ENCODE measurements at regions not wholly inside any gene's neighbourhood (a gene's known extent, or its start where the extent isn't known, plus 50 kb on each side); places are given as distances from the start of the nearest gene placed in this dataset.
A peak's percentile ranks its signal among the peaks of the same experiment; 100 is the strongest.

DNA sequence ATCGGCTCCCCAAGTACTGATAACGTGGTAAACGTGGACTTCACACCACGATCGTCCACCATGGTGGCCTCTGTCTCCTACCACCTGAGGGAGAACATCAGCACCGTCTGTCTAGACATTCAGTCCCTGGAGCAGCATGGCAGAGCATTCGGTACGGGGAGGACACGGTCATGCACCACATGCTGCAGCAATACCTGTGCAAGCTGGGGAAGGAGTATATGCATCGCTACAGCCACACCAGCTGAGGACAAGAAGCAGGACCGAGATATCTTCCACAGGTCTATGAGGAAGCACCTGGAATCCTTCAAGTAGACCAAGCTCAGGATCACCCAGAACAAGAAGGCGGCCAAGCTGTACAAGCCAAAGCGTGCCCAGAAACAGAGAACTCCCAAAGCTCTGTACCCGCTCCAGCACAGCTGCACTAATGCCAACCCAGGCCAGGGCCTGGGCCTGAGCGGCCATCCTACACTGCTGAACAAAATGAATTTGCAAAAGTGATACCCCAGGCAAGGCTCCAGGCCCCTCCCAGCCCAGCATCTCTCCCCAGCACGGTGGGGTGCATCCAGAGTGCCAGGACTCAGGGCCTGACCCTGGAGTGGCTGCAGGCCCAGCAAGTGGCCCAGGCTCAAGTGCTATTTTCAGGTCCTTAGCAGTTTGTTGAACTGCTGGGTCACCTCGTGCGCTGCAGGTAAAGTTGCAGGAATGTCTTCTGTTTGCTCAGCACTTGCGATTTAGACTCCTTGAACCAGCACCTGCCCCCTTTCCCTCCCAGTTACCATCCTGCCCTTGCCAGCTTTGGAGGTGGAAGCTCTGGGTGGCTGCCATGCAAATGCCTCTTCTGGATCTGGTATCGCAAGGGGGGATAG, 119.3 kb upstream of the SERPIND1 start:
- no peak for DNase-seq

DNA sequence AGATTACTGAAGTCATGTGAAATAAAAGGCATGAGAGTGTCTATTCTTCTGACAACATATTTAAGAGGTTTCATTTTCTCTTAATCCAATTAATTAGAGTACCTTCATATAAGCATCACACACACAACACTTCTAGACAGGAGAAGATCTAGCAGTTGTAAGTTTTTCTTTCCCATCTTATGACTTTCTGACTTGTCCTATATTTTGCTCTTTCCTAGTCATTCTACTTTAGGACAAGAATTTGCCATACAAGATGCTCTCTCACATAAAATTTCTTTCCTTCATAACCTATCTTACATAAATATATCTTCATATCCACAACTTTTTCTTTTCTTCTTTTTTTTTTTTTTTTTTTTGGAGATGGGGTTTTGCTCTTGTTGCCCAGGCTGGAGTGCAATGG, 118.3 kb upstream of the SERPIND1 start:
- DNase-seq: peak in 1 of 2 experiments; percentile 23

DNA sequence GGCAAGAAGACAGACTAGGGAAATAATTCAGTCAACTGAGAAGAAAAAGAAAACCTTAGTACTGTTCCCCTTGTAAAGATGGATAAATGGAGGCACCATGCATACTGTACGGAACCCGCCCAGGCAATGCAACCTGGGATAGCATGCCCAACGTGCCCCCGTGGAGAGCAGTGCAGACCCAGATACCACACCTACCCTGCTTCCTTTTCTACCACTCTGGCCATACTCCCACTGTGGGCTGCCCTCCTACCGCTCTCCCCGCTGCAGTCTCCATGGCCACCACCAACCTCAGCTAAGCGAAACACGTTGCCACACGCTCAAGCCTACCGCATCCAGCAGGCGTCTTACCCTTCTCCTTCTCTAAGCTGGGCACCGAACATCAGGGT, 117.4 kb upstream of the SERPIND1 start:
- DNase-seq: no peak

DNA sequence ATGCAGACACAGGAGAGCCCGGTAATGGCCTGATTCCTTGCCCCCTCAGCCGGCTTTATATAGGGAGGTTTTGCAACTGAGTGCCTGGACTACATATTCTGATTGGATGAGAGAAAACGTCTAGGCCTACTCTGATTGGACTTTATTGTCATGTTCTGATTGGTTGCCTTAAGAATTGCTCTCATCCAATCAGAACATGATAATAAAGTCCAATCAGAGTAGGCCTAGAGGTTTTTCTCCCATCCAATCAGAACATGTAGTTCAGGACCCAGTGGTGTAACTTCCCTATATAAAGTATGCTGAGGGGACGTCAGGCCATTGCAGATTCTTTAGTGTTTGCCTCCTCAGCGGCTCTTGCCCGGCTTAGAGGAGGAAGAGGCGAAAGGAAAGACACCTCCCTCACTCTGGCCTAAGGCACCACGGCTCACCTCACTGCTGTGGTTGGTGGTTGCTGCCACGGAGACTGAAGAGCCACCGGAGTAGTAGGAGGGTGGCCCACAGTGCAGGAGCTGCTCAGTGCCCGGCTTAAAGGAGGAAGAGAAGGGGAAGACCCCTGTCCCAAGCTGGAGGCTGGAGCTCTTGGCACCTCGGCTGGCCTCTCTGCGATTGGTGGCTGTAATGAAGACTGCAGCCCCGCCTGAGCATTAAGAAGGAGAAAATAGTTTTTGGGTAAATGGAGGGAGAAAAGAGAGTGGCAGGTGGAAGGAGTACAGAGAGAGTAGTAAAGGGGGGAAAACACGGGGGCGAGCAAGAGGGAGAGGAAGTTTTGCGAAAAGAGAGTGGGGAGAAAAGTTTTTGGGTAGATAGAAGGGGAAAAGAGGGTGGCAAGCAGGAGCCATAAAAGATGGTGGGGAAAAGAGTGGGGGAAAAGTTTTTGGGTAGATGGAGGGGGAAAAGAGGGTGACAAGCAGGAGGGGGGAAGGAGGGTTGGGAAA, 116.7 kb upstream of the SERPIND1 start:
- peak in 1 of 2 experiments; percentile 35 for DNase-seq

Data from NCI-H524 (cell line).